ENCODE measurements at regions not wholly inside any gene's neighbourhood (a gene's known extent, or its start where the extent isn't known, plus 50 kb on each side); places are given as distances from the start of the nearest gene placed in this dataset.

DNA sequence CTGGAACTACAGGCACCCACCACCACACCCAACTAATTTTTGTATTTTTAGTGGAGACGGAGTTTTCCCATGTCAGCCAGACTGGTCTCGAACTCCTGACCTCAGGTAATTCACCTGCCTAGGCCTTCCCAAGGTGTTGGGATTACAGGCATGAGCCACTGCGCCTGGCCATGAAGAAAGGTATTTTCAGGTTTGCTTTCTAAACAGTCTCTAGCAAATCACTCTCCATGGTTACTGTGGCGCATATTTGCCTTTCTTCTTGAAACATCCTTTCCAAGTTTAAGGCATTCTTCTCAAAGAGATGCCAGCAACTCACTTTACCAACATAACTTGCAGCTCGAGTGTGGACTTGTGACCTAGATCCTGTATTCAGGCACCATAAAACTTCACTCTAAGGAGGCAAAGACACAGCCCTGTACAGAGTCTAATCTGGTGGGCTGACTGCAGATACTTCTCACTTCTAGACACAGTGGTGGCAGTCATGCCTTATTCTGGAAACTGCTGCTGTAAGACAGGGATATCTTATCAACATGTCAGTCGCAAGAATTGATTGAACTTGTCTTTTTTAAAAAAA lies 461.4 kb upstream of the TSHZ3 start:
- TF ChIP-seq, protein P1, sequence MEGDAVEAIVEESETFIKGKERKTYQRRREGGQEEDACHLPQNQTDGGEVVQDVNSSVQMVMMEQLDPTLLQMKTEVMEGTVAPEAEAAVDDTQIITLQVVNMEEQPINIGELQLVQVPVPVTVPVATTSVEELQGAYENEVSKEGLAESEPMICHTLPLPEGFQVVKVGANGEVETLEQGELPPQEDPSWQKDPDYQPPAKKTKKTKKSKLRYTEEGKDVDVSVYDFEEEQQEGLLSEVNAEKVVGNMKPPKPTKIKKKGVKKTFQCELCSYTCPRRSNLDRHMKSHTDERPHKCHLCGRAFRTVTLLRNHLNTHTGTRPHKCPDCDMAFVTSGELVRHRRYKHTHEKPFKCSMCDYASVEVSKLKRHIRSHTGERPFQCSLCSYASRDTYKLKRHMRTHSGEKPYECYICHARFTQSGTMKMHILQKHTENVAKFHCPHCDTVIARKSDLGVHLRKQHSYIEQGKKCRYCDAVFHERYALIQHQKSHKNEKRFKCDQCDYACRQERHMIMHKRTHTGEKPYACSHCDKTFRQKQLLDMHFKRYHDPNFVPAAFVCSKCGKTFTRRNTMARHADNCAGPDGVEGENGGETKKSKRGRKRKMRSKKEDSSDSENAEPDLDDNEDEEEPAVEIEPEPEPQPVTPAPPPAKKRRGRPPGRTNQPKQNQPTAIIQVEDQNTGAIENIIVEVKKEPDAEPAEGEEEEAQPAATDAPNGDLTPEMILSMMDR (conservative IDR thresholded peaks at IDR 0.05; ENCODE audit: control insufficient read depth, insufficient read depth, low read depth, low read length): no peak
- no peak for DNase-seq (ENCODE audit: low read depth)
- H3K4me3 ChIP-seq (ENCODE audit: control insufficient read depth, low read depth, low read length): no peak overlapping the region

DNA sequence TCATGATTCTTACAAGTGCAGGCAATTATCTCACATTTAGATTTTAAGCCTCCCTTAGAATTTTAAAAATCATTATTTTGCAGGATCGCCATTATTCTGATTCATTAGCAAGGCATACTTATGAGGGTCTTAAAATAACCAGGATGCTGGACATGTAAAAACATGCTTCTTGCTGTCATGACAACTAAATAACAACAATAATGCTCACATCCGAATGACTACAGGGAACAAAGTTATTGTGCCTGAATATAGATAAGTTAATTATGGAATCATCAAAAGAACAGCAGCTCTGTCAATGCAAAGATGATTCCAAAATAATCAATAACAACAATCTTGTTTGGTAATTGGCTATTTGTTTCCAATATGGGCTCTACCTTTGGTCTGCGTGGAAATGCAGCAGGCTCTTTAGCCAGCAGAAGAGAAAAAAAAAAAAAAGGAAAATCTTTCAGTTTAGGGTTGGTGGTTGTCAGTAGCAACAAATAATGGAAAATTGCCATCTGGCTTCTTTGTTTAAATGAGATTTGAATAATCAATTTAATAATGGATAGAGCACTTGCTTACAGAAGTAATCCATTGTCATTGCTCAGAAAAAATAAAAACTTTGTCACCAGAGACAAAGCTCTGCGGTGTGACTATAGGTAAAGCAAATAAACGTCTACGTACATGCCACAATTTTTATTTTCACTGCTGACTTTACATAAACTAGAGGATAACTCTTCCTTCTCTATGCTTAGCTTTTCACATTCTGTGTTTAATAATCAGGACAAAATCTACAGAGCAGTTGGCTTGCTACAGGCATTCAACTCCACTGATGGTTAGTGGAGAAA lies 468.9 kb upstream of the TSHZ3 start:
- H3K4me3 ChIP-seq (ENCODE audit: control insufficient read depth, low read depth, low read length): no peak overlapping the region
- DNase-seq (ENCODE audit: low read depth): no peak
- TF ChIP-seq, protein P1 (conservative IDR thresholded peaks at IDR 0.05; ENCODE audit: control insufficient read depth, insufficient read depth, low read depth, low read length): no peak

DNA sequence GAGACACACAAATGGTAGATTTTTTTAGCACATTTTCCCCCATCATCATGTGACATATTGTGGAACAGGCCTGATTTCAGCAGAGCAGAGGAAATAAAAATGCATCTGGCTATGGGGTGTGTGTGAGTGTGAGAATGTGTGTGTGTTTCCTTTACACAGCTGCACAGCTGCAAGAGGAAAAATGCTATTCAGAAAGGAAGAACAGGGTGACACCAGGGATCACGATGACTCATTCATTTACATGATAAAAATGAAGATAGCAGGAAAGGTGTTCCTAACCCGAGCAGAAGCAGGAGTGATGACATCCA lies 469.5 kb upstream of the TSHZ3 start:
- TF ChIP-seq, protein P1 (conservative IDR thresholded peaks at IDR 0.05; ENCODE audit: control insufficient read depth, insufficient read depth, low read depth, low read length): no peak
- H3K4me3 ChIP-seq (ENCODE audit: control insufficient read depth, low read depth, low read length): no peak overlapping the region
- no peak for DNase-seq (ENCODE audit: low read depth)

DNA sequence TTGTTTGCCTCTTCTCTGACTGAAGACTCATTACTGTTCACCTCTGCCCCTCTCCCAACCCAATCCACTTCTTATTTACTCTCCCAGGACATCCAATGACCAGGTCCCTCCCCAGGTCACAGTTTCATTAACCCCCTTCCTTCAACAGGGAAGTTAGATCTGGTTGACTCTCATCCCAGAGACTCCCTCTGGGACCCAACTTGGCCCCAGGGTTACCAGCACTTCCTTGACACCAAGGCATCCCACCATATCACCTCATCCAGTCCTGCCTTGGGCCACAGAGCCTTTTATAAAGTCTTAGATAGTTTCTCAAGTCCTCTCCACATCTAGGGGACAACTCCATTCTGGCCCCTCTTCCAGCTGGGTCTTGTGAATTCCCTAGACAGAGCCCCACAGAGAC lies 470.6 kb upstream of the TSHZ3 start:
- no peak for DNase-seq (ENCODE audit: low read depth)
- H3K4me3 ChIP-seq (ENCODE audit: control insufficient read depth, low read depth, low read length): no peak overlapping the region
- TF ChIP-seq, protein P1 (conservative IDR thresholded peaks at IDR 0.05; ENCODE audit: control insufficient read depth, insufficient read depth, low read depth, low read length): no peak

DNA sequence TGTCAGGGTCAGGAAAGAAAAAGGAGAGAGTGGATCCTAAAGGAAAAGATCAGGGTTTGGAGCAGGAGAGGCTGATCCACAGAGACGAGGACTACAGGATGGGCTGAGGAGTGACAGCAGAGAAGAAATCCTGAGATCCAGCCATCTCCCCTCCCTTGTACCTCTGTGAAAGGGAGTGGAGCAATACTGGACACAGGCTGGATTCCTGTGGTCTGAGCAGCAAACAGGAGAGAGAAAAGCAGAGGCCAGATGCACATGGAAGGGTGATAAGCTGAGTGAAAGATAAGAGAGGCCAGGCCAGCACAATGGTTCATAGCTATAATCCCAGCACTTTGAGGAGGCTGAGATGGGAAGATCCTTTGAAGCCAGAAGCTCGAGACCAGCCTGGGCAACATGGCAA lies 472.1 kb upstream of the TSHZ3 start:
- H3K4me3 ChIP-seq (ENCODE audit: control insufficient read depth, low read depth, low read length): no peak overlapping the region
- TF ChIP-seq, protein P1 (conservative IDR thresholded peaks at IDR 0.05; ENCODE audit: control insufficient read depth, insufficient read depth, low read depth, low read length): no peak
- DNase-seq (ENCODE audit: low read depth): no peak

DNA sequence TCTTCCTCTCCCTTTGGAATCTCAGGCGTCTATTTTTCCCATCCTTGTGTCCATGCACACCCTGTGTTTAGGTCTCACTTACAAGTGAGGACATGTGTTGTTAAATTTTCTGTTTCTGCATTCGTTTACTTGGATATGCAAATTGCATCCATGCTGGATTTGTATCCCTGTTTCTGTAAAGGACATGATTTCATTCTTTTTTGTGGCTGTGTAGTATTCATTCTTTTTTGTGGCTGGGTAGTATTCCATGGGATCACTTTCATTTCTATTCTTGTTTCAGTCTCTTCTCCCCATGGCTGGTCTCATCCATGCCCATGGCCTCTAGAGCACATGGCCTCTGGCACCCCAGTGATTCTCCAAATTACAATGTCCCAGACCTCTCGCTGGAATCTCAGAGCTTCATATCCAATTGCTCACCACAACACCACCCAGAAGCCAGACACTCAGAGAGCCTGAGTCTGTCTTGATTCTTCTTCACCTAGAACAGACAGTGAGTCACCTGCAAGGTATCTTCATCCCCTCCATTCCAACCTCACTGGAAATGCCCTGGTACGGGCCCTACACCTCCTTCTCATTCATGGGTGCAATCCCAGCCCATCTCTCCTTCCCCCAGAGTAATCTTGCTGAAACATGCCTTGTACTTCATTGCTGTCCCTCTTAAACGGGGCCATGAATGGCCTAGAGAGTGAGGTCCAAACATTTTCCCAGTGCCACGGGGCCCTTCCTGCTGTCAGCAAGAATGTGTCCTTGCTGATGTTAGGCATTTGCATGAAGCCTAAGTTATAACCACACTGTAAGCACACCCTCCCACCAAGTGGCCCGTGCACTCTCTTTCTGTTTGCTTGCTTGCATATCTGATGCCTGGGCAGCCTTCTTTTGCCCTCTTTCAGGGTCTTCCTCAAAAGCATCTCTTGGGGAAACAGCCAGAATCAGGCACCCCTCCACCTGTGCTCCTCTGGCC lies 476.2 kb upstream of the TSHZ3 start:
- no peak overlapping the region for H3K4me3 ChIP-seq (ENCODE audit: control insufficient read depth, low read depth, low read length)

More for the DNA sequence above, 476.2 kb upstream of the TSHZ3 start:
- no peak for DNase-seq (ENCODE audit: low read depth)
- TF ChIP-seq, protein P1 (conservative IDR thresholded peaks at IDR 0.05; ENCODE audit: control insufficient read depth, insufficient read depth, low read depth, low read length): no peak

Measured in fibroblast of mammary gland (primary cell).